HG03135 (cell line): ENCODE measurements at regions not wholly inside any gene's neighbourhood (a gene's known extent, or its start where the extent isn't known, plus 50 kb on each side); places are given as distances from the start of the nearest gene placed in this dataset.
"Not testable (repeated sequence)": the region's sequence is repeated elsewhere in the genome, so short reads cannot be mapped to it uniquely, and the experiment has no call there.

Experiments used
- ATAC-seq: cut with Tn5 transposase; IDR thresholded peaks from one replicate; pipeline ENCODE4 v1.9.1; 2021; ENCODE audit warnings: mild to moderate bottlenecking, moderate library complexity; ENCODE audit not compliant: unreplicated experiment

DNA sequence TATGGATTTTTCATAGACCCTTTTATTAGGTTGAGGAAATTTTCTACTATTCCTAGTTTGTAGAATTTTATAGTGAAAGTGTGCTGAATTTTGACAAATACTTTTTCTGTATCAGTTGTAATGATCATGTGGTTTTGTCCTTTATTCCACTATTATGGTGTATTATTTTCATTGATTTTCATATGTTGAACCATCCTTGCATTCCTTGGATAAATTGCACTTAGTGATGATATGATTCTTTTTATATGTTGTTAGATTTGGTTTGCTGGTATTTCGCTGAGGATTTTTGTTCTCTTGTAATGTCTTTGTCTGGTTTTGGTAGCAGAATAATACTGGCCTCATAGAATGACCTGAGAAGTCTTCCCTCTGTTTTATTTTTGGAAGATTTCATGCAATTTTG lies 140.6 kb upstream of the CDK6 start:
- no peak for ATAC-seq

DNA sequence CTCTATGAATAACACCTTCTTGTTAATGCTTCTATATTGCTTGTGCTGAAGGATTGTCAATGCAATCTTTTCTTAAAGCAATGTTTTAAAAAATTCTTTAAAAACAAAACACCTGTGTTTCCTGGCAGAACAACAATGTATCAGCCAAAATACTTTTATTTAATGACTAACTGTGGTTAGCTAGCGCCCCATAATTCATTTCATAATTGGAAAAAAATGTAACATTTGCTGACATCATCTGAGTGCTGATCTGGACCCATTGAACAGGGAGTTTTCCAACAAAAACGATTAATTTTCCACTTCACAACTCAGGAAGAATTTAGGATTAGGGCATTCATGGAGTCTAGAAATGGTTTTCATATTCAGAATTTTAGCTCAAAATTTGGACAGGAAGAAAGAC lies 137.6 kb upstream of the CDK6 start:
- no peak for ATAC-seq

- ATAC-seq = no peak
Measured at GRCh38 chr7:92973293-92973731, 136.9 kb upstream of the CDK6 start.

DNA sequence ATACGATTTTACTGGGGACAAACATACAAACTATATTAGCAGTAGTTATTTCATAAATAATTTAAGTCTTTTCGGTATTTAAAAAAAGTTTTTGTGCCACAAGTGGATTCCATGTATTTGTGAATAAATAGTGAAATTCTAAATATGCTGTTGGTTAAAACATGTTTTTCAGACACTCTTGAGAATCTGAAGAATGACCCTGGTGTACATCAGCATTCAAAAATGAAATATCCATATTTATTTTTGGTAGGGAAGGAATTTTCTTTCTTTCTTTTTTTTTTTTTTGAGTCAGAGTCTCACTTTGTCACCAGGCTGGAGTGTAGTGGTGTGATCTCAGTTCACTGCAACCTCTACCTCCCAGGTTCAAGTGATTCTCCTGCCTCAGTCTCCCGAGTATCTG lies 136.1 kb upstream of the CDK6 start:
- ATAC-seq = no peak

GRCh38 chr7:92969061-92969460 lies 132.7 kb upstream of the CDK6 start:
- no peak for ATAC-seq

DNA sequence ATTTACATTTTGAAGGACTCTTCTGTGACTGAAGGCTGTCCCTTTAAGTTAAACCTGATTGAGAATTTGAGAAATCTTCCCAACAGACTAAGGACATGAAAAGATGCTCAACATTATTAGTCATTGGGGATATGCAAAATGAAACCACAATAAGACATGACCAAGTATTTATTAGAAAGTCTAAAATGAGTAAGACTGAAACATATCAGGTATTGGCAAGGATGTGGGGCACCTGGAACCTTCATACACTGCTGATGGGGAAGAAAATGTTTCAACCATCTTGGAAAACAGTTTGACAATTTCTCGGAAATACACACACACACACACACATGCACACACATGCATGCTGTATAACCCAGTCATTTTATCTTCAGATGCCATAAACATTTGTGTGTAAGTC lies 132.1 kb upstream of the CDK6 start:
- no peak for ATAC-seq

- ATAC-seq = no peak
Measured at GRCh38 chr7:92967238-92967637, 130.9 kb upstream of the CDK6 start.

DNA sequence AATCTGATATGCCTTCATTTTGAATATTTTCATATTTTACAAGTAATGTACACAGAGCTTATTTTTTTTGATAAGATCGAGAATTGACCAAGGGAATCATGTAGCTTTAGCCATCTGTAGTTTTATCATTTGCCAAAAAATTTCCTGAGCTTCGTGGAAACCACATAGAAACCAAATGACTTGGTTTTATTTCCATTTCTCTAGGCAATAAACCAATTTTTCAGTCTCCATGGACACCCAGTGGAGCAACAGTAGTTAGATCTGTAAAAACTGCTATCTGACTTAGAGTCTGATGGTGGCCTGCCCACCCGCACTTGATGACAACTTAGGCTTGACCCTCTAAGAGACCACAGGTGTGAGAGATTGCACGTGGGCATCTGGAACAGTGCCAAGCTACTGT lies 127.8 kb upstream of the CDK6 start:
- ATAC-seq = no peak

- no peak for ATAC-seq
Measured at GRCh38 chr7:92963566-92963965, 127.2 kb upstream of the CDK6 start.

- ATAC-seq = no peak
Measured at GRCh38 chr7:92961961-92962360, 125.6 kb upstream of the CDK6 start.

DNA sequence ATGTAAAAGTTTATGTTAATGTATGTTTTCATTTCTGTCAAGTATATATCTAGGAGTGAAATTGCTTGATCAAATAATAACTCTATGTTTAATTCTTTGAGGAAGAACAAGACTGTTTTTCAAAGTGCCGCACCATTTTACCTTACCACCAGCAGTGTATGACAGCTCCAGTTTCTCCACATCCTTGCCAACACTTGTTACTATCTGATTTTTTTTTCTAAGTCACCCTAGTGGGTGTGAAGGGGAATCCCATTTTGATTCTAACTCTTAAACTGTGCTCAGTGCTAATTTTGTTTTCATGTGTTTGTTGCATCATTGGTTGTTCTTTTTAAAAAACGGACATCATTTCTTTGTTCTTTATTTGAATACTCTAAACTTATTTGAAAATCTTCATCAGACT lies 120.2 kb upstream of the CDK6 start:
- ATAC-seq = no peak

GRCh38 chr7:92955081-92955480 lies 118.7 kb upstream of the CDK6 start:
- no peak for ATAC-seq

DNA sequence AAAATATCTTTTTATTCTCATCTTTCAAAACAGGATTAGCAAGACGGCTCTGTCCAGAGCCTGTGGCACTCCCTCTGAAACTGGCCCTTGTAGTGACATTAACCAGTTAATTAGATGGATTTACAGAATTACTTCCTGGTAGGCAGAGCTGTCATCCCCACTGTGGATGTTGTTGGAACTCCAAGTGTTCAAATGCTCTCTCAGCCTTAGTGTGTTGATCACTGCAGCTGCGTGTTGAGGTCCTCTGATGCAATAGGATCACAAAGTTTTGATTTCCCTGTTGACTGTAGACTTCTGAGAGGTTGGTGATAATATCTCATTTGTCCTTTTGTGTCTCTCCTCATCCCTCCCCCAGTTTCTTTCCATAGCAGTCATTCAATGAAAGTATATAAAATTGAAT lies 117.3 kb upstream of the CDK6 start:
- no peak for ATAC-seq

- no peak for ATAC-seq
Measured at GRCh38 chr7:92949748-92950147, 113.4 kb upstream of the CDK6 start.

- ATAC-seq = no peak
Measured at GRCh38 chr7:92945840-92946239, 109.5 kb upstream of the CDK6 start.

- ATAC-seq = no peak
Measured at GRCh38 chr7:92944633-92945032, 108.3 kb upstream of the CDK6 start.

DNA sequence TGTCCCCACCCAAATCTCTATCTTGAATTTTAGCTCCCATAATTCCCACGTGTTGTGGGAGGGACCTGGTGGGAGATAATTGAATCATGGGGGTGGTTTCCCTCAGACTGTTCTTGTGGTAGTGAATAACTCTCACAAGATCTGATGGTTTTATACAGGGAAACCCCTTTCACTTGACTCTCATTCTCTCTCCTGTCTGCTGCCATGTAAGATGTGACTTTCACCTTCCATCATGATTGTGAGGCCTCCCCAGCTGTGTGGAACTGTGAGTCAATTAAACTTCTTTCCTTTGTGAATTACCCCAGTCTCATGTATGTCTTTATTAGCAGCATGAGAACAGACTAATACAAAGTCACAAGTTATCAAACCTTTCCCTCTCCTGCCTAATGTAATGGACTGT lies 106.3 kb upstream of the CDK6 start:
- ATAC-seq = not testable (repeated sequence)

DNA sequence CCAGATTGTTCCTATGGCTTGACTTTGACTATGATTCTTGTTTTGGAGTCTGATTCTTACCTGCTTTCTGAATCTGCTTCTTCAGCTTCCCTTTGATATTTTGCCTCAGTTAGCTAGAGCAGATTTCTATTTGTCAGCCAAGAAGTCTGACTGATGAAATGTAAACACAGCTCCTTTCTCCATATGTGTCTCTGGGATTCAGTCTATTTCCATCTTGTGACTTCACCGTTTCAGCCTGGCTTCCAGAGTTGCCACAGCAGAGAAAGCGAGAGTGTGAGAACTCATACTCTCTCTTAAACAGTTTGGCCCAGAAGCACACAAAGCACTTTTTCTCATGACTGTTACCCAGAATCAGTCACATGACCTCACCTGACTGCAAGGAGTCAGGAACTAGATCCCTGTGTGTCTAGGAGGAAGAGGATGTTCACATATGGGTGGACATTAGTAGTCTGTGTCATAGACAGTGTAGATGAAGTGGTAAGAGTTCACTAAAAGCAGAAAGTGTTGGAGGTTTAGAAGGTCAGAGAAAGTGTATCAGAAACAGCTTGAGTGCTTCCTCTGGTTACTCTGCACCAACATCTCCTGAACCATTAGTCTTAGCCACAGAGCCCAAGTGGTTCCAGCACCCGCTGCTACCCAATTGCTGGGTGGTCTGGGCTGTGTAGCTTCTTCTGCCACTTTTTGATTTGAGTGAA lies 103.4 kb upstream of the CDK6 start:
- ATAC-seq = no peak

DNA sequence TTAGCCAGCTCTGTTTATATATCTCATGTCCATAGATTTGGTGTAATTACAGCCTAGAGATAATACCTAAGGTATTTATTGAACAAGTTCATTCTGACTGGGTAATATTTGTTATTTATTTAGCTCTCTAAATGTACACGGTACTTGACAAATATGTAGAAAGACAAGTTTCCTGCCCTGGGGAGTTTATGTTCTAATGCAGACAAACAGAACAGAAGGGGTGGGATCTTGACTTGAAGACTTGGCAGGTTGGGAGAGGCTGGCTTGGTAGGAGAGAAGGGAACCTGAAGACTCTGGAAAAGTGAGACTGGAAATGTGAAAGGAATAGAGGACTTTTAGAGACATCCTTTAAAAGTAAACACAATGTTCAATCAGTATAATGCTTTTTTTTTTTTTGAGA lies 97.7 kb upstream of the CDK6 start:
- ATAC-seq = no peak

- ATAC-seq = no peak
Measured at GRCh38 chr7:92932450-92932849, 96.1 kb upstream of the CDK6 start.

DNA sequence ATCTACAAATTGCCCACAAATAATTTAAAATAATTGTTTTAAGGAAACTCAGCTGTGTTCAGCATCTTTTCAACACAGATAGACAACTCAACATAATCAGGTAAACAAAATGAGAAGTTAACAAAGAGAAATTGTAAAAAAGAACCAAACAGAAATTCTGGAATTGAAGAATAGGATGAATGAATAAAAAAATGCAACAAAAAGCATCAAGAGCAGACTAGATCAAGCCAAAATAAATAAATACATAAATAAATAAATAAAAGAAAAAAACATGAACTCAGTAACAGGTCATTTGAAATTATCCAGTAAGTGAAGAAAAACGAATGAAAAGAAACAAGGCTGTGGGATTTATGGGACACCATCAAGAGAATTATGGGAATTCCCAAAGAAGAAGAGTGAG lies 94.0 kb upstream of the CDK6 start:
- ATAC-seq = no peak

- ATAC-seq = no peak
Measured at GRCh38 chr7:92926697-92927044, 90.3 kb upstream of the CDK6 start.

- ATAC-seq = no peak
Measured at GRCh38 chr7:92925876-92926696, 89.7 kb upstream of the CDK6 start.
